Left lung (tissue), 4 donors: ENCODE measurements at regions not wholly inside any gene's neighbourhood (a gene's known extent, or its start where the extent isn't known, plus 50 kb on each side); places are given as distances from the start of the nearest gene placed in this dataset.
"Not testable (repeated sequence)": the region's sequence is repeated elsewhere in the genome, so short reads cannot be mapped to it uniquely, and the experiment has no call there.

Experiments used
- ATAC-seq: fragments of 200-7000 bp; cut with Tn5 transposase; one replicate; pipeline ENCODE4 v1.9.1; 2020; ENCODE audit warnings: moderate library complexity
- DNase-seq, 4 donors: peaks; one replicate each; pipeline ENCODE4 v3.0.0-alpha.2; 2013 to 2020
- H3K27ac ChIP-seq, 2 donors: fragments of 200-600 bp; sonication (generic) in 1 of 2; one replicate each; pipeline versions ENCODE4 v1.5.0 to v1.8.0; 2020 to 2021
- H3K27me3 ChIP-seq, 2 donors: fragments of 200-600 bp; sonication (generic) in 1 of 2; one replicate each; pipeline versions ENCODE4 v1.5.0 to v1.8.0; 2020 to 2021
- H3K36me3 ChIP-seq, 2 donors: fragments of 200-600 bp; sonication (generic) in 1 of 2; one replicate each; pipeline versions ENCODE4 v1.5.0 to v1.8.0; 2020 to 2021
- H3K4me1 ChIP-seq, 2 donors: fragments of 200-600 bp; one replicate each; pipeline ENCODE4 v1.8.0; 2021
- H3K4me3 ChIP-seq, 2 donors: fragments of 200-600 bp; sonication (generic) in 1 of 2; one replicate each; pipeline versions ENCODE4 v1.5.0 to v1.8.0; 2020 to 2021; ENCODE audit warnings: mild to moderate bottlenecking in 1 of 2
- H3K9me3 ChIP-seq, 2 donors: fragments of 200-600 bp; sonication (generic) in 1 of 2; one replicate each; pipeline versions ENCODE4 v1.5.0 to v1.8.0; 2020 to 2021
- CTCF ChIP-seq, 2 donors: fragments of 200-600 bp; sonication (generic) in 1 of 2; IDR thresholded peaks; one replicate each; pipeline versions ENCODE4 v1.5.0 to v1.8.0; 2021; ENCODE audit warnings: antibody characterized with exemption in 2 of 2
- intact Hi-C, 2 donors: fragments of 100-400 bp; cut with DNase I; formaldehyde crosslinking; loops; one replicate each; pipeline versions ENCODE4 v1.11.2 to v1.14.2; 2022
- donor health status: DM: no; HTN: yes; CAD: no.
- donor health status: DM: no; HTN: no; CAD: no.

DNA sequence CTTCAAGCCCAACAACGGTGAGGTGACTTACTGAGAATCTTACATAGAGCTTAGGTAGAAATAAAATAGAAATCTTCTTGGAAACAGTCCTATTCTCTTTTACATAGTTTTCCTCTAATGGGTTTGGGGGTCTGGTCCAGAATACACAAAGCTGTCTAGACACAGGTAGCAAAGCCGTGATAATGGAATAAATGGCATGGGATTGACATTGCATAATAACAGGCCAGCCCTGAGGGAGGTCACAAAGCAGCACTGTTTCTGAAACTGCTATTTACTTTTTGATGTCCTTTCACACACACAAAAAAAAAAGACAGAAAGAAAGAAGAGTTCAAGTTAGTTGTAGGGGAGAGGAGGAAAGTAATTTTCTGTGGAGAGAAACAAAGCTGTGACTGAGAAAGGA is 364.8 kb upstream of the SORCS1 start:
- no peaks in the 10 kb centered on the region for H3K9me3 ChIP-seq

GRCh38 chr10:107520348-107520747 is 355.8 kb upstream of the SORCS1 start:
- Histone ChIP-seq H3K4me3 (no peak overlapping the region), H3K4me1 (no peaks in the 10 kb centered on the region), H3K9me3 (no peaks in the 10 kb centered on the region), H3K27ac (no peak overlapping the region), H3K27me3 (no peaks in the 10 kb centered on the region), H3K36me3 (no peaks in the 10 kb centered on the region)
- intact Hi-C loops: no loop called here
- ATAC-seq (no peak), DNase-seq (no peak)
- TF ChIP-seq CTCF (IDR thresholded peaks at IDR 0.05): no peak

More for the DNA sequence above, 364.8 kb upstream of the SORCS1 start:
- H3K4me3 ChIP-seq: no peak overlapping the region
- H3K36me3 ChIP-seq: no peaks in the 10 kb centered on the region
- intact Hi-C loops: no loop called here
- no peaks in the 10 kb centered on the region for H3K4me1 ChIP-seq
- no peak for DNase-seq
- TF ChIP-seq CTCF (IDR thresholded peaks at IDR 0.05): no peak
- no peaks in the 10 kb centered on the region for H3K27me3 ChIP-seq
- no peak overlapping the region for H3K27ac ChIP-seq
- no peak for ATAC-seq

GRCh38 chr10:107517811-107518210 is 353.3 kb upstream of the SORCS1 start:
- ATAC-seq: no peak
- H3K36me3 ChIP-seq: no peaks in the 10 kb centered on the region
- no peaks in the 10 kb centered on the region for H3K27me3 ChIP-seq
- TF ChIP-seq CTCF (IDR thresholded peaks at IDR 0.05): no peak
- DNase-seq: no peak
- intact Hi-C loops: no loop called here
- no peak overlapping the region for H3K27ac ChIP-seq
- no peak overlapping the region for H3K4me3 ChIP-seq
- H3K4me1 ChIP-seq: no peaks in the 10 kb centered on the region
- no peaks in the 10 kb centered on the region for H3K9me3 ChIP-seq

- no peak for ATAC-seq
- intact Hi-C loops: no loop called here
Observed at GRCh38 chr10:107516349-107516748, 351.8 kb upstream of the SORCS1 start.

GRCh38 chr10:107504011-107504410 is 339.5 kb upstream of the SORCS1 start:
- H3K4me3 ChIP-seq, H3K27ac ChIP-seq, H3K4me1 ChIP-seq, ATAC-seq, H3K36me3 ChIP-seq, DNase-seq, H3K27me3 ChIP-seq, intact Hi-C loops: not testable (repeated sequence)
- H3K9me3 ChIP-seq: peaks cover 0 to 28% of the 10 kb centered on the region in 2 donors

More at GRCh38 chr10:107516349-107516748, 351.8 kb upstream of the SORCS1 start:
- H3K4me3 ChIP-seq: no peak overlapping the region
- no peak overlapping the region for H3K27ac ChIP-seq
- no peak for TF ChIP-seq CTCF (IDR thresholded peaks at IDR 0.05)
- H3K4me1 ChIP-seq: no peaks in the 10 kb centered on the region
- no peaks in the 10 kb centered on the region for H3K27me3 ChIP-seq
- H3K9me3 ChIP-seq: no peaks in the 10 kb centered on the region
- no peaks in the 10 kb centered on the region for H3K36me3 ChIP-seq
- DNase-seq: no peak

GRCh38 chr10:107502229-107502985 is 337.9 kb upstream of the SORCS1 start:
- intact Hi-C loops: no loop called here
- Histone ChIP-seq H3K27ac (no peak overlapping the region), H3K27me3 (no peaks in the 10 kb centered on the region), H3K9me3 (peaks cover 0 to 28% of the 10 kb centered on the region in 2 donors), H3K4me3 (no peak overlapping the region), H3K36me3 (no peaks in the 10 kb centered on the region), H3K4me1 (no peaks in the 10 kb centered on the region)
- no peak for DNase-seq
- TF ChIP-seq CTCF (IDR thresholded peaks at IDR 0.05): no peak
- ATAC-seq: no peak
